ENCODE measurements at regions not wholly inside any gene's neighbourhood (a gene's known extent, or its start where the extent isn't known, plus 50 kb on each side); places are given as distances from the start of the nearest gene placed in this dataset.

GRCh38 chr3:151581035-151581434 lies 120.2 kb upstream of the IGSF10 start:
- TF ChIP-seq EP300 (IDR thresholded peaks at IDR 0.05) (no peak), CTCF (IDR thresholded peaks at IDR 0.05) (no peak), POLR2AphosphoS5 (IDR thresholded peaks at IDR 0.05) (no peak), POLR2A (IDR thresholded peaks at IDR 0.05; ENCODE audit: low read depth) (no peak)
